ENCODE measurements at regions not wholly inside any gene's neighbourhood (a gene's known extent, or its start where the extent isn't known, plus 50 kb on each side); places are given as distances from the start of the nearest gene placed in this dataset.
"Not testable (repeated sequence)": the region's sequence is repeated elsewhere in the genome, so short reads cannot be mapped to it uniquely, and the experiment has no call there.

DNA sequence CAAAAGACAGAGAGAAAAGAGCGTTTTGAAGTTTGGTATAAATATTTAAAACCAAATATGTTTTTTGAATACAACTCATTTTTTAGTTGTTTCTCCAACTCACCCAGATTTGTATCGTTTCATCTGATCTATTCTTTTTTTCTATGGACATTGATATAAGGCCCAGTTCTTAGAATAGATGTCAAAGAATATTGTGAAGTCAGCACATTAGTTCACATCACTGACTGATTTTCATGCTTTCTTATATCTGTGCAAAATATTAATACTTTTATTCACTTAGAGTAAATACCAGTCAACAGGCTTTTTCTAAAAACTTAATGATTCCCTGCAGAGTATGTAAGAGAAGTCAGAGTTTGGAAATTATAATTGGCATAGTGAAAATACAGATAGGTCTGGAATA is 254.4 kb upstream of the PTPRD start:
- Mint-ChIP-seq H3K4me3 (no peak overlapping the region), H3K4me1 (no peaks in the 10 kb centered on the region), H3K27ac (no peak overlapping the region), H3K9me3 (ENCODE audit: low read depth) (peaks cover 10% of the 10 kb centered on the region), H3K36me3 (no peaks in the 10 kb centered on the region), H3K27me3 (no peaks in the 10 kb centered on the region)
- no peak for DNase-seq
- ATAC-seq, result no peak
- CTCF ChIA-PET, result no interaction called here

GRCh38 chr9:10869687-10870086 is 256.9 kb upstream of the PTPRD start:
- H3K4me3 Mint-ChIP-seq, result no peak overlapping the region

DNA sequence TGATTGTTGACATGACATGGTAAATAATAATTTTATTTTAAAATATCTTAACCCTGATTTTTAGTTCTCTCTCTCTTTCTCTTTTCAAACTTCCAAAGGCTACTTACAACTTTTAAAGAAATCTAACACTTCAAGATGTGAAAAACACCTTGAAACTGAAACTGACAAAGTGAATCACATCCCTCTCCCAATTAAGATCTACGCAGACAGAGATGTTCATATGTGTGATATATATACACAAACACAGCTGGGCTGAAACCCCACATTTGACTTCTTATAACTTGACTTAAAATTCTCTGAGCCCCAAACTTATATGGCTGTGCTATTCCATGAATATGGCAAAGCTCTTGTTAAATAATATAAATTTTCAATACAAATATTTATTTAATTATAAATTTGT is 261.2 kb upstream of the PTPRD start:
- DNase-seq (no peak), ATAC-seq (no peak)
- CTCF ChIA-PET, result no interaction called here
- Mint-ChIP-seq H3K4me1 (no peaks in the 10 kb centered on the region), H3K9me3 (ENCODE audit: low read depth) (peaks cover 10% of the 10 kb centered on the region), H3K36me3 (no peaks in the 10 kb centered on the region), H3K27me3 (no peaks in the 10 kb centered on the region), H3K27ac (no peak overlapping the region), H3K4me3 (no peak overlapping the region)

More at GRCh38 chr9:10869687-10870086, 256.9 kb upstream of the PTPRD start:
- CTCF ChIA-PET, result interaction anchor here (0.9 kb wide), 1 partner anchor 286 kb away, joined by 3 read pairs; no protein-coding TSS in a partner anchor
- Mint-ChIP-seq H3K36me3 (no peaks in the 10 kb centered on the region), H3K27me3 (no peaks in the 10 kb centered on the region), H3K27ac (no peak overlapping the region), H3K4me1 (no peaks in the 10 kb centered on the region), H3K9me3 (ENCODE audit: low read depth) (peaks cover 13% of the 10 kb centered on the region)
- ATAC-seq, result no peak
- no peak for DNase-seq

DNA sequence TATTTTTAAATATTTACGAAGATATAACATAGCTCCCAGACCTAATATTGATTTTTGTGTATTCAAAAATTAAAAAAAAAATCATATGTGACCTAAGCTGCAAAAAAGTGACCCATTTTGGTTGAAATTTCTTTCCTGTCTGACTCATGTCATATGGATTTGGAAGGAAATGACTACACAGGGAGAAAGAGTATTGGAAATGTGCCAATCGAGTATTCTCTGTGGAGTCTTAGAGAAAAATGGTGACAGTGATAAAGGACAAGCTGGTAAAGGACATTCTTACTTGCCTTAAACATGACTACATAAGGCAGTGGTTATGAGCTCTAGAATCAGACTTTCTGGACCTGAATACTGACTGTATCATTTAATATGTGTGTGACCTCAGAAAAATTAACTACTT is 262.9 kb upstream of the PTPRD start:
- no peak for DNase-seq
- H3K4me3 Mint-ChIP-seq, result no peak overlapping the region
- H3K27ac Mint-ChIP-seq, result no peak overlapping the region
- no peaks in the 10 kb centered on the region for H3K4me1 Mint-ChIP-seq
- no peaks in the 10 kb centered on the region for H3K36me3 Mint-ChIP-seq
- H3K9me3 Mint-ChIP-seq (ENCODE audit: low read depth), result peaks cover 10% of the 10 kb centered on the region
- CTCF ChIA-PET, result no interaction called here
- H3K27me3 Mint-ChIP-seq, result no peaks in the 10 kb centered on the region
- ATAC-seq, result no peak

GRCh38 chr9:10876333-10876732 is 263.5 kb upstream of the PTPRD start:
- DNase-seq (no peak), ATAC-seq (no peak)
- peaks cover 10% of the 10 kb centered on the region for H3K9me3 Mint-ChIP-seq (ENCODE audit: low read depth)
- CTCF ChIA-PET, result no interaction called here
- no peaks in the 10 kb centered on the region for H3K27me3 Mint-ChIP-seq
- no peaks in the 10 kb centered on the region for H3K36me3 Mint-ChIP-seq
- H3K4me1 Mint-ChIP-seq, result no peaks in the 10 kb centered on the region
- no peak overlapping the region for H3K4me3 Mint-ChIP-seq
- no peak overlapping the region for H3K27ac Mint-ChIP-seq

DNA sequence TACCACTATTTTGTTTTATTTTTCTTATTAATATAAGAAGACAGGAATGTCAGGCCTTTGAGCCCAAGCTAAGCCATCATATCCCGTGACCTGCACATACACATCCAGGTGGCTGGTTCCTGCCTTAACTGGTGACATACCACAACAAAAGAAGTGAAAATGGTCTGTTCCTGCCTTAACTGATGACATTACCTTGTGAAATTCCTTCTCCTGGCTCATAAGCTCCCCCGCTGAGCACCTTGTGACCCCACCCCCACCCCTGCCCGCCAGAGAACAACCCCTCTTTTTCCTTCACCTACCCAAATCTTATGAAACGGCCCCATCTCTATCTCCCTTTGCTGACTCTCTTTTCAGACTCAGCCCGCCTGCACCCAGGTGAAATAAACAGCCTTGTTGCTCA is 277.5 kb upstream of the PTPRD start:
- not testable (repeated sequence) for H3K4me1 Mint-ChIP-seq; H3K9me3 Mint-ChIP-seq (ENCODE audit: low read depth)

GRCh38 chr9:10899509-10899908 is 286.7 kb upstream of the PTPRD start:
- Mint-ChIP-seq H3K27ac (no peak overlapping the region), H3K9me3 (ENCODE audit: low read depth) (peaks cover 22% of the 10 kb centered on the region)
- CTCF ChIA-PET, result no interaction called here

More for the DNA sequence above, 277.5 kb upstream of the PTPRD start:
- CTCF ChIA-PET, H3K27ac Mint-ChIP-seq, H3K36me3 Mint-ChIP-seq, DNase-seq, H3K4me3 Mint-ChIP-seq, ATAC-seq, H3K27me3 Mint-ChIP-seq: not testable (repeated sequence)

GRCh38 chr9:10903969-10904368 is 291.2 kb upstream of the PTPRD start:
- CTCF ChIA-PET, result no interaction called here
- no peak overlapping the region for H3K4me3 Mint-ChIP-seq

More at GRCh38 chr9:10899509-10899908, 286.7 kb upstream of the PTPRD start:
- Mint-ChIP-seq H3K27me3 (no peaks in the 10 kb centered on the region), H3K4me3 (no peak overlapping the region), H3K36me3 (no peaks in the 10 kb centered on the region), H3K4me1 (no peaks in the 10 kb centered on the region)
- no peak for DNase-seq
- no peak for ATAC-seq

DNA sequence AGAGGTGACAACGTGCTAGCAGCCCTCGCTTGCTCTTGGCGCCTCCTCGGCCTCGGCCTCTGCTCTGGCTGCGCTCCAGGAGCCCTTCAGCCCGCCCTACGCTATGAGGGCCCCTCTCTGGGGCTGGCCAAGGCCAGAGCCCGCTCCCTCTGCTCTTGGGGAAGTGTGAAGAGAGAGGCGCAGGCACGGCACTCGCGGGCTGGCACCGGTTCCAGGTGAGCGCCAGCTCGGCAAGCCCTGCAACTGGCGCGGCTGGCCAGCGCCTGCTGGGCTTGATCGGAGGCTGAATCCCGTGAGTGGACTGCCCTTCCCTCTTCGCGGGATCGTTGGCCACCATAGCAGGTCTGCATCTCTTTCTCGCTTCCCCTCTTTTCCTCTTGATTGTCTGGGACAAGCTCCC is 298.0 kb upstream of the PTPRD start:
- ATAC-seq, result no peak
- CTCF ChIA-PET, result no interaction called here
- H3K27me3 Mint-ChIP-seq, result no peaks in the 10 kb centered on the region

More at GRCh38 chr9:10903969-10904368, 291.2 kb upstream of the PTPRD start:
- no peak overlapping the region for H3K27ac Mint-ChIP-seq
- no peaks in the 10 kb centered on the region for H3K36me3 Mint-ChIP-seq
- ATAC-seq (no peak), DNase-seq (no peak)
- no peaks in the 10 kb centered on the region for H3K27me3 Mint-ChIP-seq
- peaks cover 18% of the 10 kb centered on the region for H3K9me3 Mint-ChIP-seq (ENCODE audit: low read depth)
- no peaks in the 10 kb centered on the region for H3K4me1 Mint-ChIP-seq

DNA sequence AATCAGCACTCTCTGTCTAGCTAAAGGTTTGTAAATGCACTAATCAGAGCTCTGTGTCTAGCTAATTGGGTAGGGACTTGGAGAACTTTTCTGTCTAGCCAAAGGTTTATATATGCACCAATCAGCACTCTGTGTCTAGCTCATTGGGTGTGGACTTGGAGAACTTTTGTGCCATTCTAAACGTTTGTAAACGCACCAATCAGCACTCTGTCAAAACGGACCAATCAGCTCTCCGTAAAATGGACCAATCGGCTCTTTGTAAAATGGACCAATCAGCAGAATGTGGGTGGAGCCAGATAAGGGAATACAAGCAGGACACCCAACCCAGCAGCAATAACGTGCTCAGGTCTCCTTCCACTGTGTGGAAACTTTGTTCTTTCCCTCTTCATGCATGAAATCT is 298.6 kb upstream of the PTPRD start:
- H3K9me3 Mint-ChIP-seq (ENCODE audit: low read depth), result peaks cover 18% of the 10 kb centered on the region
- H3K4me1 Mint-ChIP-seq, result no peaks in the 10 kb centered on the region
- H3K27ac Mint-ChIP-seq, result no peak overlapping the region
- H3K4me3 Mint-ChIP-seq, result no peak overlapping the region
- H3K27me3 Mint-ChIP-seq, result no peaks in the 10 kb centered on the region
- no peak for ATAC-seq
- H3K36me3 Mint-ChIP-seq, result no peaks in the 10 kb centered on the region
- DNase-seq, result no peak
- CTCF ChIA-PET, result no interaction called here

More for the DNA sequence above, 298.0 kb upstream of the PTPRD start:
- Mint-ChIP-seq H3K4me1 (no peaks in the 10 kb centered on the region), H3K27ac (no peak overlapping the region), H3K36me3 (no peaks in the 10 kb centered on the region), H3K4me3 (no peak overlapping the region), H3K9me3 (ENCODE audit: low read depth) (peaks cover 19% of the 10 kb centered on the region)
- DNase-seq, result no peak

DNA sequence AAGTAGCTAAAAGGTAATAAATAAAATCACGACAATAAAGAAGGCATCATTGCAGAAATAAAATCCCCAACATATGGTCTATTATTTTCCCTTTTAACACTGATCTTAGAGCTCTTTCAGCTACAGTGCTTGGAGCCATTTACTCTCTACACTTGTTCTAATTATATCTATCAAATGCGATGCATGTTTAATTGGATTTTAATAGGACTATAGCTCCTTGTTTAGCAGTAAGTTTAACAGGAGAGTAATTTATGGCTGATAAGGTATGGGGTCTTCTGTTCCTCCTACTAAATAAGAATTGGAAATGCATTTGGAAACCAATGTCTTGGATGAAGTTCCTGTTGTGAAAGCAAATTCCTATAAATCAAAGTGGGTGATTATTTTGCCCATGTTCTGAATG is 304.2 kb upstream of the PTPRD start:
- ATAC-seq, result no peak
- Mint-ChIP-seq H3K4me1 (no peaks in the 10 kb centered on the region), H3K36me3 (no peaks in the 10 kb centered on the region), H3K4me3 (no peak overlapping the region), H3K27ac (no peak overlapping the region), H3K27me3 (no peaks in the 10 kb centered on the region), H3K9me3 (ENCODE audit: low read depth) (peaks cover 9% of the 10 kb centered on the region)
- CTCF ChIA-PET, result no interaction called here
- no peak for DNase-seq

- DNase-seq (no peak), ATAC-seq (no peak)
- Mint-ChIP-seq H3K4me1 (no peaks in the 10 kb centered on the region), H3K27ac (no peak overlapping the region), H3K36me3 (no peaks in the 10 kb centered on the region), H3K4me3 (no peak overlapping the region), H3K9me3 (ENCODE audit: low read depth) (peaks cover 6% of the 10 kb centered on the region), H3K27me3 (no peaks in the 10 kb centered on the region)
- CTCF ChIA-PET, result no interaction called here
These were observed 308.9 kb upstream of the PTPRD start for GRCh38 chr9:10921671-10922070.

DNA sequence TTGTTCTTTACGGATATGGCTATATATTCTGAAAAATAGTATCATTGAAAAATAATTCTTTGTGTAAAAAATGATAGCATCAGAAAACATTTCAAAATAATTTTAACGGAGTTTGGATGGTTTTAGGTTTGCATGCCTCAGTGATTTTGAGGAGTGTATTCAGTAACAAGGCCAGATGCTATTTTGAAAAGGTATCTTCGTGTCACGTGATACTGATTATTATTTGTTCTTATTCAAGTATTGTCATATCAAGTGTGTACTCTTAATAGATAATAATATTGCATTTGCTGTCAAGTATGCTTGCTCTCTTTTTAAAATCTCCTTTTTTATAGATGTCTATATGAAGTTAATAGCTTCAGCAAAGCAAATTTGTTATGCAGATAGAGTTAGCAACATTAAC is 313.1 kb upstream of the PTPRD start:
- no peak overlapping the region for H3K4me3 Mint-ChIP-seq
- no peaks in the 10 kb centered on the region for H3K27me3 Mint-ChIP-seq
- H3K4me1 Mint-ChIP-seq, result no peaks in the 10 kb centered on the region
- DNase-seq (no peak), ATAC-seq (no peak)
- H3K9me3 Mint-ChIP-seq (ENCODE audit: low read depth), result peaks cover 8% of the 10 kb centered on the region
- H3K36me3 Mint-ChIP-seq, result no peaks in the 10 kb centered on the region
- CTCF ChIA-PET, result no interaction called here
- no peak overlapping the region for H3K27ac Mint-ChIP-seq

DNA sequence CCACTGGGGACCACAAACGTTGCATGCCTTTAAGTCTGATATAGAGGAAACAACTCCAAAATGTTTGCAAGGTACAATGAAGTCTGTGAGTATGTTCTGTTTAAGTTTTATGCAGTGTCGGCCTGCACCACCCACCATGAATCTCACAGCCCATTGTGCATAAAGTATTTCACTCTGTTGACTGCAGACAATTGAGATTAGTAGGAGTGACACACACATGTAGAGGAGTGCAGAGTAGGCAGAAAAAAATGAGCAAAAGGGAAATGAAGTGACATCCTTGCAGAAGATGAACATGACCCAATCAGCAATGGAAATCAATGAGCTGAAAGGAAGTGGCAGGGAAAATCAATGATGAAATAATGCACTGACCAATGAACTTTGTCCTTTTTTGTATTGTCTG is 315.6 kb upstream of the PTPRD start:
- Mint-ChIP-seq H3K36me3 (no peaks in the 10 kb centered on the region), H3K4me1 (no peaks in the 10 kb centered on the region), H3K27me3 (no peaks in the 10 kb centered on the region), H3K27ac (no peak overlapping the region), H3K4me3 (no peak overlapping the region), H3K9me3 (ENCODE audit: low read depth) (peaks cover 11% of the 10 kb centered on the region)
- CTCF ChIA-PET, result no interaction called here
- ATAC-seq, result no peak
- DNase-seq, result no peak

- no peak for ATAC-seq
- DNase-seq, result no peak
- no peaks in the 10 kb centered on the region for H3K4me1 Mint-ChIP-seq
- H3K9me3 Mint-ChIP-seq (ENCODE audit: low read depth), result peaks cover 10% of the 10 kb centered on the region
- H3K36me3 Mint-ChIP-seq, result no peaks in the 10 kb centered on the region
- H3K27ac Mint-ChIP-seq, result no peak overlapping the region
- no peaks in the 10 kb centered on the region for H3K27me3 Mint-ChIP-seq
- H3K4me3 Mint-ChIP-seq, result no peak overlapping the region
- CTCF ChIA-PET, result no interaction called here
These were observed 317.3 kb upstream of the PTPRD start for GRCh38 chr9:10930081-10930480.

Data from activated CD8-positive, alpha-beta memory T cell treated with anti-CD3 and anti-CD28 coated beads, Interleukin-2, amount 10 ng/mL, durations not matched to agents 7 days and 5 days (primary cell).